ENCODE measurements at regions not wholly inside any gene's neighbourhood (a gene's known extent, or its start where the extent isn't known, plus 50 kb on each side); places are given as distances from the start of the nearest gene placed in this dataset.

- H2AFZ ChIP-seq (ENCODE audit: low read depth, low read length): no peak overlapping the region
- no peaks in the 10 kb centered on the region for H3K4me1 ChIP-seq (replicated peaks in 1 of 2; ENCODE audit: control insufficient read depth in 2 of 2, insufficient read depth in 2 of 2, low read length in 2 of 2)
- ATAC-seq (no peak), FAIRE-seq (no peak), DNase-seq (ENCODE audit: extremely low read depth in 1 of 4, low spot score in 3 of 4) (no peak)
- ChIA-PET POLR2A (no interaction called here), CTCF (ENCODE audit: low intra/inter-chr PET ratio) (no interaction called here)
- no peak for TF ChIP-seq RBM22 (IDR thresholded peaks at IDR 0.05; ENCODE audit: low read depth, low read length, poor library complexity, severe bottlenecking)
- no peak for TF ChIP-seq HEY1 (CRISPR knock-in tag; IDR thresholded peaks at IDR 0.05; ENCODE audit: borderline replicate concordance)
- TF ChIP-seq ATF1 (CRISPR knock-in tag; IDR thresholded peaks at IDR 0.05): no peak
- no peak for TF ChIP-seq ATF1 (tag; IDR thresholded peaks at IDR 0.05)
- no peak for TF ChIP-seq PHF21A (IDR thresholded peaks at IDR 0.05; ENCODE audit: borderline replicate concordance, low read depth)
- no peak for TF ChIP-seq ZZZ3 (IDR thresholded peaks at IDR 0.05)
- no peak for TF ChIP-seq HOXB6 (CRISPR knock-in tag; IDR thresholded peaks at IDR 0.05; ENCODE audit: borderline replicate concordance)
- TF ChIP-seq TRIM24 (IDR thresholded peaks at IDR 0.05): no peak
- no peak for TF ChIP-seq ZNF707 (CRISPR knock-in tag; conservative IDR thresholded peaks at IDR 0.05)
- no peak for TF ChIP-seq ZNF75A (CRISPR knock-in tag; IDR thresholded peaks at IDR 0.05)
- no peak for TF ChIP-seq KDM1A (IDR thresholded peaks at IDR 0.05)
- no peak for TF ChIP-seq ZNF507 (tag; conservative IDR thresholded peaks at IDR 0.05)
- TF ChIP-seq HDAC2 (IDR thresholded peaks at IDR 0.05): no peak
- TF ChIP-seq ZNF778 (CRISPR knock-in tag; IDR thresholded peaks at IDR 0.05): no peak
- no peak for TF ChIP-seq SIRT6 (IDR thresholded peaks at IDR 0.05; ENCODE audit: low read depth, low read length)
- no peak for TF ChIP-seq TEAD4 (IDR thresholded peaks at IDR 0.05; ENCODE audit: low read length)
- no peak for TF ChIP-seq TEAD4 (CRISPR knock-in tag; IDR thresholded peaks at IDR 0.05; ENCODE audit: borderline replicate concordance)
- no peak for TF ChIP-seq NR2F6 (CRISPR knock-in tag; IDR thresholded peaks at IDR 0.05)
- no peak for TF ChIP-seq AFF1 (IDR thresholded peaks at IDR 0.05; ENCODE audit: low read depth in 1 of 2, partially characterized antibody in 2 of 2)
- WGBS (ENCODE audit: insufficient coverage, low coverage, missing lambda C conversion rate): 3% methylated on average over 6 of the region's 6 CpGs
- no peaks in the 10 kb centered on the region for H3K9me3 ChIP-seq (replicated peaks; ENCODE audit: control insufficient read depth, insufficient read depth, low read depth, low read length)
- in situ Hi-C loops (cut with MboI) (no loop called here), intact Hi-C loops (cut with micrococcal nuclease) (no loop called here)
- H3K4me2 ChIP-seq (ENCODE audit: insufficient read depth, low read length): no peak overlapping the region
- no peak overlapping the region for H3K27ac ChIP-seq (ENCODE audit: extremely low read depth, low read depth, low read length)
- H3K27me3 ChIP-seq (ENCODE audit: control insufficient read depth in 2 of 2, insufficient read depth in 2 of 2, low read length in 2 of 2): no peaks in the 10 kb centered on the region
- H3K4me3 ChIP-seq: no peak overlapping the region
- no peaks in the 10 kb centered on the region for H3K9me1 ChIP-seq (ENCODE audit: control insufficient read depth, insufficient read depth, low read length)
- no peaks in the 10 kb centered on the region for H3K36me3 ChIP-seq (ENCODE audit: control insufficient read depth, insufficient read depth, low read length)
- no peaks in the 10 kb centered on the region for H3K79me2 ChIP-seq (ENCODE audit: control insufficient read depth, insufficient read depth, low read length)
- no peak overlapping the region for H3K9ac ChIP-seq (ENCODE audit: insufficient read depth in 1 of 2, low read depth in 2 of 2, low read length in 2 of 2)
- H4K20me1 ChIP-seq (replicated peaks; ENCODE audit: control insufficient read depth, insufficient read depth, low read length): no peaks in the 10 kb centered on the region
- no TSS peak for BruUV-seq (replicated peaks)
These were observed 381.5 kb upstream of the PRKX start for GRCh38 chrX:4094926-4095325.
